ENCODE measurements at regions not wholly inside any gene's neighbourhood (a gene's known extent, or its start where the extent isn't known, plus 50 kb on each side); places are given as distances from the start of the nearest gene placed in this dataset.

DNA sequence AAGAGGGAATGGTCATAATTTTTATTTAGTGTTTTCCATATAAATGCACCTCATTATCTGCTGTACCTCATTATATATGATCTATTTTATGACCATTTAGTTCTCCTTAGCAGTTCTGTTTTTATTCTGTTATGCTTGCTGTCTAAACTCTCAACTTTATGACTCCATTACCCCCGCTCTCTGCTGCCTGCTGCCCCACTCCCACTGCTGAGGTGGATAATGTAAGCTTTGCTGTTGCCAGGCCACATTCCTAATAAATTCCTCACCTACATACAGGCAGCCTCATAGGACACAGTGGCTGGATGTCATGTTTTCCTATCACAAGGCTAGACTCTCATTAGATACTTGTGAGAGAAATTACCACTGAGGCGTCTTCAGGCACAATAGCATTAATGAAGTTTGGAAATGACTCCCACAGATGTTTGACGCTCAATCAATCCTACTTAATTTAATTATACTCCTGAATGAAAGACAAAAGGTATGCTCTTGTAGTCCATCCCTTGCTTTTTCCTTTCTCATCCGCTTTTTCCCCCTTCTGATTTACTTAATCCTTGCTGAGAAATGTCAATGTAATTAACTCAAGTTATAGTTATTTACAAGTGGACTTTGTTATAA lies 497.5 kb upstream of the IGFBP7 start:
- no peak for DNase-seq (ENCODE audit: low read depth)

DNA sequence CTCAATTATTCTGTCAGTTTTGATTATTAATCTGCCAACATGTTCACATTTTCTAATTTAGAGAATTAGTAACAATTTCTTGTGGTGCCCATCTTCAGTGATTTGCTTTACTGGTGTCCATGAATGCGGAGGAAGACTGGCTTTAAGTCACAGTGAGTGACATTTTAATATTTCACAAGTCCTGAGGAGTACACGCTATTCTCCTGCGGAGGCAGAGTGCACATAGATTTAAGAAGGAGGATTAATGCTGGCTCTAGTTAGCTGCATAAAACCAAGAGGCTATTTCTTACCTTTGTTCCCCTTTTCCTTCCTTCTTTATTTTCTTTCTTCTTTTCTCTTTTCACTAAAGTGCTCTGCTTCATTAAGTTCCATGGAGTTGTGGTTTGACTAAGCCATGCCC lies 495.2 kb upstream of the IGFBP7 start:
- DNase-seq (ENCODE audit: low read depth), result no peak

DNA sequence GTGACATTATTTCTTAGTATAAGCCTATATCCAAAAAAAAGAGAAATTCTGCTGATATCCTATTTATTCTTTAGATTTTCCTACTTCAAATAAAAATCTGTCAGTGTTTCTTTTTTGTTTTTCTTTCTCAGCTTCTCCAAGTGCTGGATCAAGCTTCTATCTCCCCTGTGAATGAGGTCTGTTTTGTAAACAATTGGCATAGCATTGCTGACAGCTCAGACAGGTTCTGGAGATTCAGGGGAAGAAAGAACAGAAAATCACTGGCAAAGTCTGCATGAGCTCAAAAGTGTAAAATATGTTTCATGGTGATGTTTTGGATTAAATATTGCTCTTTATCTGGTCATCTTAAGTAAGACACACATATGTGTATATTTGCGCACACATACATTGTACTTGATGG lies 492.0 kb upstream of the IGFBP7 start:
- no peak for DNase-seq (ENCODE audit: low read depth)

DNA sequence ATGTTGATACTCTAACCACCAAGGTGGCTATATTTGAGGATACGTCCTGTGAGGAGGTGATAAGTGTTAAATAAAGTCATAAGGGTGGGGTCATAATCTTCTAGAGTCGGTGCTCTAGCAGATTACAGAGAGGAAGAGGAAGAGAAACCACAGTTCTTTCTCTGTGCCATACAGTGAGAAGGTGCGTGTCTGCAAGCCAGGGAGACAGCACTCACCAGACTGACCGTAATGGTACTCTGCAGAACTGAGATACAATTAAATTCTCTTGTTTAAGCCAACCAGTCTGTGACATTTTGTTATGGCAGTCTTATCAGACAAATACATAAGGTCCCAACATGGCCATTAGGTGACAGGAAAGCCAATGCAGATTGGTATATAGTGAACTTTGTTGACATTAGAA lies 480.9 kb upstream of the IGFBP7 start:
- DNase-seq (ENCODE audit: low read depth), result no peak

DNA sequence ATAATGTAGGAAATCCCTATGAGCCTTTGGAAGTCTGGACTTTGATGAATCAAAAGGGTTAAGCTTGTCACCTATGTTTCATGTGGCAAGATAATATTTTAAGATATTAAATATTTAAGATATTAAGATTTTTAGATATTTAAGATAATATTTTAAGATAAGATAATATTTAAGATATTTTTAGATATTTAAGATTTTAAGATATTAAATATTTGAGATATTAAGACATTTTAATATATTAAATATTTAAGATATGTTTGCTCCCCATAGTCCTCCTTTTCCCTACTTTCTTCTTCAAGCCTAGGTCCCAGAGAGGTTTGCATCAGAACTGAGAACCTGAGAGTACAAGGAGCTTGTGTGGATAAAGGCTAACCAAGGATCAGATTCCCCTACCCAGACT lies 478.4 kb upstream of the IGFBP7 start:
- no peak for DNase-seq (ENCODE audit: low read depth)

DNA sequence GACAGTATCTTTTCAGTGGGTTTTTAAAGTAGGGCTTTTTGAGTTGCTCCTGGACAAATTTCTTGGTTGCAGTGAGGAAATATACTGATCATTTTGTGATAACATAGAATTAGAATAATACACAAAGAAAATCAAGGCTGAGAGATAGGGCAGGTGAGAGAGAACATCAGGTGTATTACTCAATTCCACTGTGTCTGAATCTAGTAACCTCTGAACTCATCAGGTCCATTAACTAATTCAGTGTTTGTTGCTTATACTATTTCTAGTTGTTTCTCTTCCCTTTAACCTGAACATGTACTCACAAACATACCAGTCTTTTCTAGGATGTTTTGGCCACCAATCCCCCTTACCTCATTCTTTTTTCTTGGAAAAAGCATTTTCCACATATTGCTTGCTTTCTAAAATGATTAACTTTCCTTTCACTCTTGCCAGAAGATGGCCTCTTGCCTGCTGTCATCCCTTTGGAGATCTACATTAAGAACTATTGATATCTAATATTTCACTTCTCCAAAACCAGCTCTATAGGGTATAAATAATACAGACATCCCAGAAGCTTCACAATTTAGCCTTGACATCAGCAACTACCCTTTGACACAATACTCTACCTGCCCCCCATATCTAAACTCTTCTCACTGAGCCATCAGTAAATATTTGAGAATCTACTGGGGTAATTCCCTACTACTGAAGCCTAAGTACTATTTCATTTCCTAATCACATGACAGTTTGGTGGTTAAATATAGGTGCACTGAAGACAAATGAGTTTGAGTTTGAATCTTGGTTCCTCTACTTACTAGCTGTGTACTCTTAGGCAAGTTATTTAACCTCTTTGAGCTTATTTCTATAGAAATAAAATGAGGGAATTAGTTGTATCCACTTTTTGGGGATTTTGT lies 470.8 kb upstream of the IGFBP7 start:
- no peak for DNase-seq (ENCODE audit: low read depth)

DNA sequence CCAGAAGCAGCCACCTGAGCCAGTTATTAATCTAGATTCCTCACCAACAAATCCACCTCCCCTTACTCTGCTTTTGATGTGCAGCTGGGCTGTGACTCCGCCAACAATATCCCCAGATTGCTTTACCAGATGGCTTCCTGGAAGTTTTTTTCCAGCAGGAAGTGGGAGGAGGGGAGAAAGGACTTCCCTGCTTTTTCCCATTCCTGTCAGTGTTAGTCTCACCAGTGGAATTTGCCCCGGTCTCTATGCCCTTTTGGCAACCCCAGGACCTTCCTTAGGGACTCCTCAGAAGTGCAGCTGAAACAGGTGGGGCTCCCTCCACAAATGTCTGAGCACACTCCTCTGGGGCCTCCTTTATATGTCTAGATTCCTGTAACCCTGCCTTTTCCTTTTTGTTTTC lies 465.2 kb upstream of the IGFBP7 start:
- DNase-seq (ENCODE audit: low read depth), result no peak

DNA sequence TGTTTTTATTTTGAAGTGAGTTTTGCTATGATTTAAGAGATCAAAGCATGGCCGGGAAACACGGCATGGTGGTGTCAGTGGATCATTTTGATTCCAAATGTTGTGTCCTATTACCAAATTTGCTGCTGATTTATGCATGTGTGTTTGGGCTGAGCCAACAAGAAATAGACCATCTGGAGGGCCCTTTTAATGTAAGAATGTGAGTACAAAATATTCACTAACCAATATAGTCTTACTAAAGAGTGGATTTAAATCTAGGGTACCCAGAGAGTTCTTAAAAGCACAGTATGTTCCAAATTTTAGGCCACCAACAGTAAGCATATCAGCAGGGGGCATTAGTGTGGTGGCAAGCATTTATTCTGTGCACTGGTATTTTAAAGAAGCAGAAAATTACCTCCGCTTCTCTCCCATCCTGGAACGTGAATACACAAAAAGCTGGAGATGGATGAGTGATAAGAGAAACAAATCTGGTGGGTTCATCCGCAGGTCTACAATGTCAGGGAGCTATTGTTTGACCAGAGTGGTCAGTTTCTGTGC lies 444.4 kb upstream of the IGFBP7 start:
- no peak for DNase-seq (ENCODE audit: low read depth)

DNA sequence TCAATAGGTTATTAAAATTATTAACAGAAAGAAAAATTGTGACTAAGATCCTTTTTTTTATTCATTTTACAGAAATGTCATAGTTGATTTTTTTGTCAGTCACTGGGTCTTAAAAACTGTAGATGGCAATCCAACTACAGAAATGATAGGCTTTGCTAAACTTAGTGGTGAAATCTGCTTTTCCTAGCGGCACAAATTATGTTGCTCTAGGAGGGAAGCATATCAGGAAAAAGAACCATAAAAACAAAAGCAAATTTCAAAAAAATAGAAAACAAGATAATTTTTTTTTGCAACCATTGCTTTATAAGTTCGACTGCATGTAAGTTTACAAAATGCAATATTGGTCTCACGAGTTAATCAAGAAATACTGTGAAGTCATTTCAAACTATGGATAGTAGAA lies 443.5 kb upstream of the IGFBP7 start:
- DNase-seq (ENCODE audit: low read depth), result no peak

DNA sequence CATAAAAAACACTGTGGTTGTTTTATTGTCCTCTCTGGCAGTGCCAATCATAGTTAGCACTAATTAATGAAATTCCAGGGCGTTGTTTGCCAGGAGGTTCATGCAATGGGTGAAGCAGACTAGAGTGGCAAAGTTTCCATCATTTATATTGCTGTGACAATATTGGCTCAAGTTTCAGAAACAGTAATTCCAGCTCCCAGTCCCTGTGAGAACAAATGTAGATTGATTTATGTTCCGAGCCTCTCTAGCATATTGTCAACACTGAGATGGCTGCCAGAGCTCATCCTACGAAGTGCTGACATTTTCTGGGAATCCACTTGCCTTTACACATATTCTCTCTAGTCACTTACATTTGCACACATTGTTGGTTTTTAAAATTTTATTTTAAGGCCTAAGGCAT lies 440.0 kb upstream of the IGFBP7 start:
- DNase-seq (ENCODE audit: low read depth), result no peak

DNA sequence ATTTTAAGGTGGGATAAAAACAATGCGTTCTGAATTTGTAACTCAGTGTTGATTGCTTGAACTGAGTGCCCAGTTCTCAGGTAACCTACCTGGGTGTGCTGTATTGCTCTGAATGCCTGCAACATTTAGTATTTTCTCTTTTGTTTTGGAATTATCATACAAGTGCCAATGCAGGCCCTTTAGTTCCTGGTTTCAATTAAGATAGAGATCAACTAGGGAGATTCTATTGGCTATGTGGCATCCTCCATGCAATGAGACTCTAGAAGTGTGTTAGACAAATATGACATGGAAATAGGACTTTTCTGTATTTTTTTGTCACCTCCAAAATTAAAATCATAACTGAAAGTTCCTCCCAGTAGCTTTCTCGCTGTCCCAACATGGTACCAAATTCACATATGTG lies 438.7 kb upstream of the IGFBP7 start:
- no peak for DNase-seq (ENCODE audit: low read depth)

DNA sequence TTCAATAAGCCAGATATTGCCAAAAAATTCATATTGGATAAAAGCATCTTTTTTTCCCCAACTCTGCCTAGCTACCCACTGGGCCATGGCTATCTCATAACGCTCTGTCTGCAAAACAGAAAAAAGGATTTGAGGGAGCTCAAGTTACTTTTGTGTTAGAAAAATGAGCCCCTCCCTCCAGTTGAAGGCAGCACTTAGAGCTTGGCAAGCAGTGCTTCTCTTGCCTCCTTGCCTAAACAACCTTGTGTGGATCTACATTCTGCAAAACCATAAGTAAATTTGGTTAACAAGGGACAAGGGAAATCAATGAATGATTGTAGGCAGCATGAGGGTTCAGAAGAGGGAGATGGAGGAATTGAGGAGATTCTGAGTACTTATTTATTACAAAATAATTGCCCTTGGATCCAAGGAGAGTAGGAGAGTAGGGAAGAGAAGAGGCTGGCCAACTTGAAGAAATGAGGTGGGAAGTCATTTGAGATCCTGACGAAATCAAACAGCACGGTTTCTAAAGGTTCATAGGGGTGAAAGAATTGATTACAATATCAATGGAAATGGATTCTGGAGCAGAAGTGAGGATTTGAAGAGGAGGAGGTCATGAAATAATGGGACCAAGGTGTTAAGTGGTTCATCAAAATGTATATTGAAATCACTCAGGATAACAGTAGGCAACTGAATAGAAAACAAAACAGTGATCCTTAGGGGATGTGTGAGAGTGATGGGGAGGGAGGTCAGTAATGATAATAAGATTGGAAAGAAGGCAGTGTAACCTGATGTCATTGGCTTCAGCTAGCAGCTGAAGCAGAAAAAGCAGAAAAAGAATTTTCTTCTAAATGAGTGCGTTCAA lies 434.8 kb upstream of the IGFBP7 start:
- no peak for DNase-seq (ENCODE audit: low read depth)

DNA sequence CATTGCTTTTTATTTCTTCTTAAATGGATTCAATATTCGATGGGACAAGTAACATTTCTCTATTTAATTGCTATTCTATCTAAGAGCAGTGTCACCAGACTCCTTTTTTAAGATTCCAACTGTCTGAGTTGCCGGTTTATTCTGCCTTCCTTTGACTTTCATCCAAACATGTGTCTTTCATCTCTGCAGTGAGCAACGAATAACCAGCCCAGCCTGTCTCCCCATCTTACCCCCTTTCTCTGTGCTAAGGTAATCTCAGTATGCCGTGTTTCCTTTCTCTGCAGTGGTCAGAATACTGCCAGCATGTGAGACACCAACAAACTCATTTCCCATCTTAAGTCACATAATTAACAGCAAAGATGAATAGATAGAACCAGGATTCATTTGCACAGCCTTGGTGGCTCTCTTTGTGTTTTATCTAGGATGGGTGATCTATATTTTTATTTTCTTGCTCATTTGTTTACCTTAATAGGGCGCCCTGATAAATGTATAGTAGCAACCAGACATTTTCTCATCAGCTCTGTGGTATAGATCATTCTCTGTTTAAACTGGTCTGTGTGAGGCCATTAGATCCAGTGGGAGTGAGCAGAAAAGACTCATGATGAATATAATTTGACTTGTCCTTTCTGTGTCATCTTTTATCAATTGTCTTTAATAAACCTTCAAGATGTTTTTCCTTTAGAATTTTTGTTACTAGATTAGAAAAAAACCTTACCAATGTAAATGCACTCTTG lies 394.8 kb upstream of the IGFBP7 start:
- DNase-seq (ENCODE audit: low read depth), result no peak

DNA sequence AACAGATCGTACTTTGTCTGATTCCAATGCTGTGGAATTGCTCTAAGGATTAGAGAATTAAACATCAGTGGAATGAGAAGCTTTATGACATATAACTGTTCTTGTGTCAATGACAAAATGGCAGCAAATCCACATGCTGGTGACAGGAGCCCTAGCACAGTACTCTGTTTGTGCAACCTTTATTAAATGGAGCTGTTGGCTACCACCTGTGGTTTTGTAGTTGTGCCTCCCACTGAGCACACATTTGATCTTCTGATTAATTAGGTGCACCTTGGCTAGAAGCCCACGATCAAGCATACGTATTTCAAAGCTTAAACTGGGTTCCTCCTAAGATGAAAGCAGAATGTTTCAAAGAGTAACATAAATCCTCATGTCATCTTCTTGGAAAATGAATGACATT lies 394.0 kb upstream of the IGFBP7 start:
- DNase-seq (ENCODE audit: low read depth), result no peak

DNA sequence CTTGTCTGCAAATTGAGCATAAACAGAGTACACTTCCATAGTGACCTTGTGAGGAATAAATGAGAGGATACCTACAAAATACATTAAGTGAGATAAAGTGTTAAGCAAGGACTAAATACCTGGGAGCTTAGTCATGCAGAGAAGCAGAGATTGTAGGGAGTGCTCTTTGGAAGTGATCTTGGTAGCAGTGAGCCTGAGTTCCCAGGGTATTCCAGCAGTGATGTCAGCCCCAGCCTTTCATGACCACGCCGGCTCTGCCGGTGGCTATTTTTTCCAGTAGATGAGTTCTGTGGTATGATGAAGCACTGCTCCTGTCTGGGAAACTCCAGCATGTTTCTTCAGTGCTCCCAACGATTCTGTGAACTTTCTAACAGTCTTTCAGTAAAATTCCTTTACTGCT lies 391.5 kb upstream of the IGFBP7 start:
- no peak for DNase-seq (ENCODE audit: low read depth)

DNA sequence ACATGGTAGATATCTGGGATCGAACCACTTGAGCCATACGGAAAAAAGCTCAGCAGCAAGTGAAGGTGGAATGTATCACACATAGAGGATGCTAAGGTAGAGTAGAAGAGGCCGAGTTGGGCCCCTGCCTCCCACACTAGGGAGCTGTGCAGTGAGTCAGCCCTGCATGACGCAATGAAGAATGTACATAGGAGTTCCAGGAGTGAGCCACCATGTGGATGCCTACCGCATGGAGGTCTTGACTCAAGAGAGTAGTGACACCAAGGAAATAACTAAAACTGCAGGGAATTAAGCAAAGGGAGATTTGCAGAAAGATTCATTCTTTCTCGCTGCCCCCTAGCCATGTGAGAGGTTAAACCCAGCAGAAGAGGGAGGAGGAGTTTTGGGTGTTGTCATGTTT lies 389.6 kb upstream of the IGFBP7 start:
- DNase-seq (ENCODE audit: low read depth), result no peak

DNA sequence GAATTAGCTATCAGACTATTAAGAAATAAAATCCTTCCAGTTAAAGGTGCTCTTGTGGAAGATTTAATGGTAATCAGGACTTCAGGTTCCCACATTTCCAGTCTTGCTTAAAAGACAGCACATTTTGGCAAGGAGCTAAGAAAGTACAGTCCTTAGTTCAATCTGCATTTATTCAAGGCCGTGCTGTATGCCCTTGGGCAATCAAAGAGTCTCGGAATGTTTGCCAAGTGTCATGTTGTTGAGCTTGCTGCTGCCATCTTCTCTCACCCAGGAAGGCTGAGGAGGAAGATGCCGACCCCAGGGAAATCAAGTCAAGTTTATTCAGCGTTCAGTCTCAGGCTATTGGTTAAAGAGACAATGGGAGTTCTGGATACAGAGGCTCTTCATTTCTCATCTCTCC lies 388.1 kb upstream of the IGFBP7 start:
- DNase-seq (ENCODE audit: low read depth), result no peak

DNA sequence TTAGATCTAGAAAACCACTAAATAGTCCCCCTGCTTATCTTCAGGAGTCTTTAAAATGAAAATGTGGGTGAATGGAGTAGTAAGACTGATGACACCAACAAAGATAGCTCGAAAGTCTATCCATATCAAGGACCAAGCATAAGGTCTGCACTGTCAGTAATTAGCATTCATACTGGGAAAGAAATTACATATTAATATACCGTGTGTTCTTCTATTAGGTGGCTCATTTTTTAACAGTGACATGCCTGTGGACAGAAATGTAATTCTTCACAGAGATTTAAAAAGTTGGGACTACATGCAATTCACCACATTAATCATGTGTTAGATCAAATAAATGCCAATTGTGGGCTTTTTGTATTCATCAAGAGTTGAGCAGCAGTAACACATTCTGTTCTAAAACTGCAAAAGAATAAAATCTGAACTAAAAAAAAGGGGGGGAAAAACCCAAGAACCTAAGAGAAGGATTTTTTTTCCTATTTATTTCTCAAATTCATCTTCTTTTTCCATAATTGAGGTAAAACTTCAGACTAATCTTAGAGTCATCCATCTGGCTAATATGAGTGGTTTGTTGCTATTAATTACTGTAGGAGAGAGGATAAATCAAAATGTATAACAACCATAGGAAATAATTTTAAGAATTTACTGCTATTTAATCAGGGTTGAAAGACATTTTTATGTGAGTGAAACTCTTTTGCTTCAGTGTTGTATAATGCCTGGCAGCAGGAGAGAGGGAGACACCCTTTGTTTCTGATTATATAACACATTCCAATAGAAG lies 386.7 kb upstream of the IGFBP7 start:
- no peak for DNase-seq (ENCODE audit: low read depth)

DNA sequence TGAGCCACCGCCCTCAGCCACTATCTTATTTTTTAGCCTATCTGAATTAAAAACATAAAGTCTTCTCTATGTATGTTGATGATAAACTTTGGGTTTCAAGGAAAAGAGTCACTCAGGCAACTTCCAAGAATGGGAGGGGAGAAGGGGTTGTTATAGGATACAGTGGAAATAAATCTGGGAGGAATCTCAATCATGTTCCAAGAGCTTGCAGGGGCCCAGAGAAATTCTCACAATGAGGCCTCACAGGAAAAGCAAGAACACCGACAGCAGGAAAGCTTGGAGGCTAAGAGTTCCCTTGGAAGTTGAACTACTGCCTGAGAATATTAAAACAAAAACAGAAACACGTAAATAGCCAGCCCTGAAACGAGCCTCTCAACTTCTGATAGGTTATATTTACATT lies 384.6 kb upstream of the IGFBP7 start:
- DNase-seq (ENCODE audit: low read depth), result no peak

DNA sequence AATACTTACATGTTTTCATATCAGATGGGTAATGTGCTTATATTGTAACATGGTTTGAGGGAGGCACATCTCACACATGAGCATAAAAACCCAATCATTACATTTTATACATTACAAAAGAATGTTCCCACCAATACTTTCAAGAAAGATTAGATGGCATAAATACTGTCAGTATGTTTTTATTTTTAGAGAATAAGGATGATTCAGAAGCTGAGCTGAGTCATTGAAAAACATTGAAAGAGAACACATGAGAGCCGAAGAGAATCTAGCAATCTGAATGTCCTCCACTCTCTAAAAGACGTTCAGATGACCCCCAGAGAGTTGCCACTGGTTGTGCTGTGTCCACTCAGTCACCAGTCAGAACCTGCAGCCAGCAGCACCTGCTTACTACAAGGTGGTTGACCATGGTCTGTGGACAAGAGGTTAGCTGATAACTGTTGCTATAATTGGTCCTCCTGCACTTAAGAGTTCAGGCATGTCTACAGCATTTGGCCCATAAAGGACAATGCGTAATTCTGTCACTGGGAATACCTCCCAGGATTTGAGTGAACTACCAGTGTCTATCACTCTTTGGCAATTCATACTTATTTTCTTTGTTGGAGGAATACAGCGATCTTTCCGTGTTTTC lies 382.2 kb upstream of the IGFBP7 start:
- DNase-seq (ENCODE audit: low read depth), result no peak

DNA sequence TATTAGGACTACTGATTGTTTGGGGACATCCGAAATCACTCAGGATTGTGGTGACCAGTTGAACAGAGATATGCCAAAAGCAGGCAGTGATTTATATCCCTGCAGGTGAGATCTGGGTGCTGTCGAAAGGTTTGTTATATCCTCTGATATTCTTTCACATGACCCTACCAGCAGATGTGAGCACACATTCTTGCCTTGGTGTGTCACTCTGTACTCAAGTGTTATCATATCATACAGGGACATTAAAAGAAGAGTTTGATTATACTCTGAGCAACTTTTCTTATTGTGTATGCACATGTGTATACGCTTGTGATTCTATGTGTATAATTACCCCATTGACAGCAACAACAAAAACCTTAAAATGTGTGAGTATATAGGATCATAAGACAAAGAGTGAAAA lies 381.2 kb upstream of the IGFBP7 start:
- no peak for DNase-seq (ENCODE audit: low read depth)

Measured in stimulated activated CD8-positive, alpha-beta memory T cell treated with anti-CD3 and anti-CD28 coated beads, Interleukin-7, amount 100 ng/mL, for 24 hours (primary cell).